H1 (cell line): ENCODE measurements at regions not wholly inside any gene's neighbourhood (a gene's known extent, or its start where the extent isn't known, plus 50 kb on each side); places are given as distances from the start of the nearest gene placed in this dataset.

ENCODE experiments used
- CTCF ChIA-PET: fragments of 300-600 bp; sonication (Branson Sonifier 250); formaldehyde crosslinking; loops from one replicate; lab custom pipeline; 2021; ENCODE audit not compliant: partially characterized antibody; lab: Charles Lee
- POLR2A ChIA-PET: fragments of 300-600 bp; sonication (Branson Sonifier 250); formaldehyde crosslinking; loops from one replicate; lab custom pipeline; 2021; ENCODE audit warnings: inconsistent platforms; ENCODE audit not compliant: partially characterized antibody; lab: Charles Lee
- DNase-seq, 2 experiments: peaks; one replicate each; pipeline versions ENCODE4 v3.0.0 to v3.0.0-alpha.2; 2010 to 2022; ENCODE audit warnings: low spot score in 2 of 2, low read depth in 1 of 2, mixed read lengths in 1 of 2
- FAIRE-seq: peaks from 2 replicates; lab custom pipeline; 2011; peaks lifted over from hg19 to GRCh38; lab: Jason Lieb, UNC
- H2AFZ ChIP-seq: 2 replicates; pipeline ENCODE4 v1.8.1; 2012; ENCODE audit warnings: low read length, inconsistent platforms
- H2AK5ac ChIP-seq: 2 replicates; pipeline ENCODE4 v1.6.1; 2013; ENCODE audit warnings: low read depth, low read length
- H2BK120ac ChIP-seq: replicated peaks from 2 replicates; pipeline ENCODE3; 2013; ENCODE audit warnings: low read depth, low read length, inconsistent platforms
- H2BK12ac ChIP-seq: 2 replicates; pipeline ENCODE4 v1.6.1; 2013; ENCODE audit warnings: low read depth, low read length
- H2BK15ac ChIP-seq: 2 replicates; pipeline ENCODE4 v1.6.1; 2013; ENCODE audit warnings: low read length
- H2BK20ac ChIP-seq: 2 replicates; pipeline ENCODE4 v1.6.1; 2013; ENCODE audit warnings: low read length
- H2BK5ac ChIP-seq: 2 replicates; pipeline ENCODE4 v1.6.1; 2013; ENCODE audit warnings: low read depth, low read length
- H3K14ac ChIP-seq: 2 replicates; pipeline ENCODE4 v1.6.1; 2013; ENCODE audit warnings: inconsistent platforms; ENCODE audit not compliant: insufficient read length
- H3K18ac ChIP-seq: 2 replicates; pipeline ENCODE4 v1.6.1; 2013; ENCODE audit warnings: low read length; ENCODE audit errors: extremely low read depth
- H3K23ac ChIP-seq: 2 replicates; pipeline ENCODE4 v1.6.1; 2013; ENCODE audit warnings: inconsistent platforms; ENCODE audit not compliant: insufficient read length
- H3K23me2 ChIP-seq: 2 replicates; pipeline ENCODE4 v1.6.1; 2013; ENCODE audit warnings: low read depth, low read length
- H3K27ac ChIP-seq: 2 replicates; pipeline ENCODE4 v1.6.1; 2011; ENCODE audit warnings: low read depth, low read length, inconsistent platforms
- H3K27me3 ChIP-seq, 4 experiments: replicated peaks in 1 of 4; 1 replicate in 1 of 4; 2 replicates in 3 of 4; pipeline versions ENCODE4 v1.6.1 to v1.8.1; 2011 to 2013; ENCODE audit warnings: low read length in 3 of 4, mild to moderate bottlenecking in 3 of 4, inconsistent platforms in 2 of 4, mixed read lengths in 2 of 4, moderate library complexity in 1 of 4; ENCODE audit not compliant: control insufficient read depth in 3 of 4, insufficient read depth in 3 of 4; ENCODE audit errors: extremely low read depth in 1 of 4
- H3K36me3 ChIP-seq, 4 experiments: 2 replicates each; pipeline versions ENCODE4 v1.6.1 to v1.8.1; 2011 to 2013; ENCODE audit warnings: mild to moderate bottlenecking in 4 of 4, low read length in 3 of 4, moderate library complexity in 2 of 4, control low read depth in 1 of 4, inconsistent platforms in 1 of 4; ENCODE audit not compliant: insufficient read depth in 4 of 4, control insufficient read depth in 2 of 4
- H3K4ac ChIP-seq: replicated peaks from 2 replicates; pipeline ENCODE3; 2013; ENCODE audit warnings: low read length, low read depth, mixed read lengths, inconsistent platforms; ENCODE audit not compliant: insufficient read length
- H3K4me1 ChIP-seq, 4 experiments: replicated peaks in 1 of 4; 1 replicate in 1 of 4; 2 replicates in 3 of 4; pipeline versions ENCODE4 v1.6.1 to v1.8.1; 2011 to 2013; ENCODE audit warnings: low read length in 3 of 4, inconsistent platforms in 2 of 4, mixed read lengths in 1 of 4; ENCODE audit not compliant: insufficient read depth in 4 of 4, control insufficient read depth in 3 of 4
- H3K4me2 ChIP-seq, 2 experiments: 2 replicates each; pipeline versions ENCODE4 v1.6.1 to v1.8.1; 2011 to 2013; ENCODE audit warnings: low read depth in 2 of 2, low read length in 2 of 2, control low read depth in 1 of 2, inconsistent platforms in 1 of 2, mild to moderate bottlenecking in 1 of 2; ENCODE audit not compliant: insufficient read depth in 1 of 2
- H3K4me3 ChIP-seq, 4 experiments: fragments of 200-600, 300-600 bp in 1 of 4; sonication (generic), shearing (Covaris generic), sonication (Bioruptor Twin) in 1 of 4; 2 replicates each; pipeline versions ENCODE4 v1.5.1 to v1.8.1; 2011 to 2016; ENCODE audit warnings: low read length in 4 of 4, low read depth in 3 of 4, control low read depth in 2 of 4, inconsistent platforms in 2 of 4, mild to moderate bottlenecking in 2 of 4, mixed read lengths in 1 of 4, moderate library complexity in 1 of 4; ENCODE audit not compliant: insufficient read depth in 2 of 4; ENCODE audit errors: extremely low read depth in 1 of 4
- H3K56ac ChIP-seq: replicated peaks from 2 replicates; pipeline ENCODE3; 2013; ENCODE audit warnings: low read depth, mild to moderate bottlenecking, mixed read lengths, low read length, inconsistent platforms; ENCODE audit not compliant: insufficient read length
- H3K79me1 ChIP-seq: 2 replicates; pipeline ENCODE4 v1.6.1; 2013; ENCODE audit warnings: low read depth, low read length, control low read depth
- H3K79me2 ChIP-seq, 2 experiments: 2 replicates each; pipeline versions ENCODE4 v1.6.1 to v1.8.1; 2012 to 2013; ENCODE audit warnings: low read length in 2 of 2, mild to moderate bottlenecking in 2 of 2, inconsistent platforms in 1 of 2; ENCODE audit not compliant: insufficient read depth in 2 of 2, control insufficient read depth in 1 of 2
- H3K9ac ChIP-seq, 4 experiments: replicated peaks in 1 of 4; 1 replicate in 1 of 4; 2 replicates in 3 of 4; pipeline versions ENCODE4 v1.6.1 to v1.8.1; 2011 to 2013; ENCODE audit warnings: low read depth in 3 of 4, low read length in 3 of 4, control low read depth in 2 of 4, mild to moderate bottlenecking in 2 of 4, moderate library complexity in 2 of 4, inconsistent platforms in 1 of 4; ENCODE audit errors: extremely low read depth in 1 of 4
- H3K9me3 ChIP-seq, 2 experiments: 2 replicates each; pipeline versions ENCODE4 v1.6.1 to v1.8.1; 2012 to 2013; ENCODE audit warnings: mild to moderate bottlenecking in 2 of 2, moderate library complexity in 2 of 2, control low read depth in 1 of 2, inconsistent platforms in 1 of 2, low read depth in 1 of 2, low read length in 1 of 2, mixed read lengths in 1 of 2; ENCODE audit not compliant: insufficient read depth in 2 of 2
- H4K20me1 ChIP-seq, 2 experiments: replicated peaks in 1 of 2; 2 replicates each; pipeline versions ENCODE3 to v1.8.1; 2011 to 2013; ENCODE audit warnings: inconsistent platforms in 2 of 2, low read length in 2 of 2, mild to moderate bottlenecking in 1 of 2; ENCODE audit not compliant: insufficient read depth in 2 of 2, control insufficient read depth in 1 of 2
- H4K5ac ChIP-seq: 2 replicates; pipeline ENCODE4 v1.6.1; 2013; ENCODE audit warnings: low read length, low read depth, mixed read lengths, inconsistent platforms; ENCODE audit not compliant: insufficient read length
- H4K8ac ChIP-seq: 2 replicates; pipeline ENCODE4 v1.8.0; 2013; ENCODE audit warnings: mild to moderate bottlenecking, moderate library complexity, low read length, inconsistent platforms; ENCODE audit not compliant: insufficient read depth; ENCODE audit errors: extremely low read depth
- H4K91ac ChIP-seq: replicated peaks from 2 replicates; pipeline ENCODE3; 2013; ENCODE audit warnings: low read length, mixed read lengths, inconsistent platforms; ENCODE audit not compliant: insufficient read length
- BACH1 ChIP-seq: IDR thresholded peaks from 2 replicates; pipeline ENCODE4 v1.6.1; 2012; ENCODE audit warnings: low read length, improper control_type of control experiment
- HDAC2 ChIP-seq, 2 experiments: fragments of 300-600 bp in 1 of 2; sonication (generic) in 1 of 2; IDR thresholded peaks; 2 replicates each; pipeline ENCODE4 v1.6.1; 2011 to 2012; ENCODE audit warnings: low read depth in 2 of 2, low read length in 2 of 2, mild to moderate bottlenecking in 2 of 2, moderate library complexity in 2 of 2, borderline replicate concordance in 1 of 2, inconsistent platforms in 1 of 2
- SIX5 ChIP-seq: IDR thresholded peaks from 2 replicates; pipeline ENCODE4 v1.6.1; 2011; ENCODE audit warnings: mild to moderate bottlenecking, low read depth, low read length
- SP4 ChIP-seq: IDR thresholded peaks from 2 replicates; pipeline ENCODE4 v1.6.1; 2012; ENCODE audit warnings: low read length, inconsistent platforms
- TAF7 ChIP-seq: optimal IDR thresholded peaks from 2 replicates; pipeline ENCODE3; 2011; ENCODE audit warnings: low read depth, mild to moderate bottlenecking, inconsistent platforms, low read length, moderate library complexity, borderline replicate concordance

- H3K9me3 ChIP-seq, result peaks cover 0 to 7% of the 10 kb centered on the region in 2 experiments; a peak in 1 of 4 replicates
- H3K4me2 ChIP-seq, result no peak overlapping the region
- TF ChIP-seq BACH1, result no peak
- no peak for TF ChIP-seq SP4
- no peak for TF ChIP-seq TAF7
- TF ChIP-seq SIX5, result peak; percentile 20; the same call in 1 of the 2 replicates
- no peak for TF ChIP-seq HDAC2 (IDR thresholded peaks at IDR 0.05; ENCODE audit: borderline replicate concordance in 1 of 2, low read depth in 2 of 2, low read length in 2 of 2)
- no peak overlapping the region for H3K14ac ChIP-seq
- H3K27me3 ChIP-seq, result peaks cover 0 to 1% (median 0%) of the 10 kb centered on the region in 4 experiments; a peak in 2 of 7 replicates
- no peaks in the 10 kb centered on the region for H3K79me1 ChIP-seq
- DNase-seq (no peak), FAIRE-seq (no peak)
- no peak overlapping the region for H2BK120ac ChIP-seq
- H3K23ac ChIP-seq, result no peak overlapping the region
- H3K56ac ChIP-seq, result no peak overlapping the region
- POLR2A ChIA-PET, result interaction anchor here (0.7 kb wide), 1 partner anchor 223 kb away, joined by 3 read pairs; no protein-coding TSS in a partner anchor
- no peak overlapping the region for H4K91ac ChIP-seq
- H3K36me3 ChIP-seq, result no peaks in the 10 kb centered on the region
- no peaks in the 10 kb centered on the region for H3K23me2 ChIP-seq
- no peak overlapping the region for H3K27ac ChIP-seq
- H2AFZ ChIP-seq, result no peak overlapping the region
- no peak overlapping the region for H2BK15ac ChIP-seq
- H3K79me2 ChIP-seq, result no peaks in the 10 kb centered on the region
- H2BK5ac ChIP-seq, result no peak overlapping the region
- H3K9ac ChIP-seq, result no peak overlapping the region
- CTCF ChIA-PET, result interaction anchor here (1.0 kb wide), 1 partner anchor 28 kb away, joined by 3 read pairs; no protein-coding TSS in a partner anchor
- no peak overlapping the region for H3K18ac ChIP-seq
- H4K5ac ChIP-seq, result no peak overlapping the region
- no peak overlapping the region for H2AK5ac ChIP-seq
- no peaks in the 10 kb centered on the region for H4K20me1 ChIP-seq
- H3K4me3 ChIP-seq, result no peak overlapping the region
- no peak overlapping the region for H3K4ac ChIP-seq
- H2BK20ac ChIP-seq, result no peak overlapping the region
- H4K8ac ChIP-seq, result no peak overlapping the region
- no peak overlapping the region for H2BK12ac ChIP-seq
- H3K4me1 ChIP-seq, result peaks cover 0 to 9% (median 0%) of the 10 kb centered on the region in 4 experiments; a peak in 2 of 7 replicates
These were observed 64.2 kb upstream of the FST start for GRCh38 chr5:53416144-53416738.
